ENCODE measurements at regions not wholly inside any gene's neighbourhood (a gene's known extent, or its start where the extent isn't known, plus 50 kb on each side); places are given as distances from the start of the nearest gene placed in this dataset.

DNA sequence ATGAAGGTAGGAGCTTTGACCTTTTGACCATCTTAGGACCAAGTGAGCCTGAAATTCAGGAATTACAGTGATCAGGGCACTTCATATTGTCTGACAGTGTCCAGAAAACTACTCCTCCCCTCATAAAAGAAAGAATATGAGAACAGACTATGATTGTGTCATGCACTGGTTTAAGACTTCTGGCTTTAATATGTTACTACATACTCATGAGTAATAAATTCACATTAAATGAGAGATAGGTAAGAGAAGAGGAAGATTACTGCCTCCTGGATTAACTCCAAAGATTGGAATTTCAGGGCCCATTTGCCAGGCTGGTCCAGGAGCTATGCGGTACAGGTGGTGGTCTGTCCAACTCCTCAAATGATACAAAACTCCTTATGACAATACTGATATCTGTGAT lies 213.5 kb upstream of the ADRA1B start:
- no peak for DNase-seq

DNA sequence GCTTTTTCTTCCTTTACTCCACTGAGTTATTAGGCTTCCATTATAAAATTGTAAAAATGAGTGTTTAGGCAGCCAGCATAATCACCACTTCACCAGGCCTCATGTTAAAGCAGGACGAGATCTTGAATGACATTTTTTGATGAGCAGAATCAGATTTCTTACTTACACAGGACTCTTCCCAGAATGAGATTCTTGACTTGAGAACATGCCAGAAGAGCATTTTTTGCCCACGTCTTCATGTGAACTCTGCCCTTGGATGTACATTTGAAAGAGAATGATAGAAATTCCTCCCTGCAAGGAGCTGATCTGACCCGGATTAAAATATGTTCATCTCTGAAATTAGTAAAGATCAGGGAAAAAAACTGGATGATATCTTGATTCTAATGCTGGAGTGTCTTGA lies 212.1 kb upstream of the ADRA1B start:
- DNase-seq: no peak

- DNase-seq: no peak
Measured at GRCh38 chr5:159705948-159706347, 210.3 kb upstream of the ADRA1B start.

GRCh38 chr5:159708090-159708489 lies 208.2 kb upstream of the ADRA1B start:
- no peak for DNase-seq

DNA sequence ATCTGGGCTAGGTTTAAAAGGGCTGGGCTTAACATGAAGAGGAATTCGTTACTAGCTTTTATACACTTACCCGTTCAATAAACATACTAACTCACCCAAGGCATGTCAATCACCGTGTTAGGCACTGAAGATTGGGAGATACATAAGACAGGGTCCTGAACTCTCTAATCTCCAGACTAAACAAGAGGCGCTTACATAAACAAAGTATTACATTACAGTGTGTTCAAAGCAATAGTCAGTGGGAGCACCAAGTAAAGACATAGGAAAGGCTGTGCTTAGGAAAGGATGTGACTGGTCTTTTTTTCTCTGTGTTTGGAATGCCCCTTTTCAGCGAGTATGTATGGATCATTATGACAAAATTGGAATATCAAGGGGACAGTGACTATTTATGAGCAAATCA lies 203.6 kb upstream of the ADRA1B start:
- DNase-seq: no peak

DNA sequence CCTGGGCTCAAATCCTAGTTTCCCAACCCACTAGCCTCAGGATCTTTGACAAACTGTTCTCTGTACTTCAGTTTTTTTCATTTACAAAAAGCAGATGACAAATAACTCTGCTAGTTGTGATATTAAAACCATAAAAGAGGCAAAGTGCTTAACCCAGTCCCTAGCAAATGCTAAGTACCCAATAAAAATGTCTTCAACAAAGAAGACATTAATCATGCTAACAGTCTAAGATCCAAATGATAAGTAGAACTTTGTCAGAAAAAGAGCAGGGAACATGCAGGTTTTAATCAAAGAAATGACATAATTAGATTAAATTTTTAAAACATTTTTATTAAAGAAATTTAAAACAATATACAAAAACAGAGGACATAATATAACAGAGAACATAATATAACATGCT lies 203.0 kb upstream of the ADRA1B start:
- no peak for DNase-seq

DNA sequence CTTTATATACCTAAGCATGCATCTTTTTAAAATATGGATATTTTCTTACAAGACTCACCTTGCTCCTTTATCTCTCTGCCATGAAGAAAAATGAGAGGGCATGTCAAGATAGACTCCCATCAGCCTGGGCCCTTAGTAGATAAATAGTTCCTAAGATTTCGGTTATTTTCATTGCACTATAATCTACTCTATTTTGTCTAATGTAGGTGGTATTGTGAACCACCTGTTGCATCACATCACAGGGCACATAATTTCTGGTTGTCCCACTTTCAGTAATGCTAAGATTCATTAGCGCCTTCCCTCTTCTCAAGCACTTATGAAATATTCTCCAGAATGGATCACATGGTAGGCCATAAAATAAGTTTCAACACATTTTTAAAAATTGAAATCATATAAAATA lies 202.5 kb upstream of the ADRA1B start:
- no peak for DNase-seq

- DNase-seq: no peak
Measured at GRCh38 chr5:159725475-159725874, 190.8 kb upstream of the ADRA1B start.

DNA sequence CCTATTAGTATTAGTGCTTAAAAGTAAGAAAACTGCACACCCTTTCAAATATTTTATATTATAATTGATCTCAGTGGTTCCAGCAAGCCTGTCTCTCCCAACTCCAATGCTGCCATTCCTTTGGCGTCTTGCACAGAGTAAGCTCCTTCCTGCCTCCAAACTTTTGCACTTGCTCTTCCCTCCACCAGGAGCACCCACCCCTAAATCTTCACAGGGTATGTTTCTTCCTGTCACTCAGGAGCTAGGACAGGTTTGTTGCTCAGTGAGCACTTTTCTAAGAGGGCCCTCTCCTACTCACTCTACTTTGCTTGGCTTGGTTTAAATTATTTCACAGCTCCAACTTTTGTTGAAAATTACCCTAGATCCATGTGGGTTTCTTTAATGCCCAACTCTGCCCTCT lies 189.1 kb upstream of the ADRA1B start:
- DNase-seq: no peak

DNA sequence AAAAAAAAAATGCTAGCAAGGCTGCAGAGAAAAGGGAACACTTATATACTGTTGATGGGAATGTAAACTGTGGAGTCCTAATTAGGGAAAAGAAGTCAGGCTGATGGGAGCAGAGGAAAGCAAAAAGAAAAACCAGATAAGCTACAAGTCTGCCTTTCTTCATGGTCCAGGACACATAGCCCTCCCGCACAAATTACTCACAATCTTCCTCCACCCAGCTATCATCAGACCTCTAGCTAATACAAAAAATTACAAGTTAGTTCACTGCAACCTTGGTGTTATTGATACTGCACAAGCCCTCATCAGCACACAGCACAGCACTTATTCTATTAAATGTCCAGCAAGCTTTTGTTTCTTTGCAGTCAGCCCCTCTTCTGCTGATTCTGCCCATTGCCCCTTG lies 186.0 kb upstream of the ADRA1B start:
- no peak for DNase-seq

- no peak for DNase-seq
Measured at GRCh38 chr5:159732220-159732619, 184.1 kb upstream of the ADRA1B start.

DNA sequence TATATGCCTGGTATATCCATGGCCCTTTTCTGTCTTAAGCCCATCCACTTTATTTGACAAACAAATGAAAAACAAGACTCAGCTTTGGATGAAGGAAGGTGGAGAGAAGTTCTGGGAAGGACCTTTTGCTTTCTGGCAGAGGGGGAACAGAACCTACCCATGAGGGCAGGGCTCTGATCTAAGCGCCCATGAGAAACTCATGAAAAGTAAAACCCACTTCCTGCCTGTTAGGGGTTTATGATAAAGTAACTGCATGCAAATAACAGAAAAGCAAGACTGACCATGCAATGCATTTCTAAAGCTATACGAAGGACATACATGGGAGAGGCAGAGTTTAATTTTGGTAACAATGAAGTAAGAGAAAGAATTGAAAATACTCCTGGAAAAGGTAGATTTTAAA lies 181.9 kb upstream of the ADRA1B start:
- no peak for DNase-seq

DNA sequence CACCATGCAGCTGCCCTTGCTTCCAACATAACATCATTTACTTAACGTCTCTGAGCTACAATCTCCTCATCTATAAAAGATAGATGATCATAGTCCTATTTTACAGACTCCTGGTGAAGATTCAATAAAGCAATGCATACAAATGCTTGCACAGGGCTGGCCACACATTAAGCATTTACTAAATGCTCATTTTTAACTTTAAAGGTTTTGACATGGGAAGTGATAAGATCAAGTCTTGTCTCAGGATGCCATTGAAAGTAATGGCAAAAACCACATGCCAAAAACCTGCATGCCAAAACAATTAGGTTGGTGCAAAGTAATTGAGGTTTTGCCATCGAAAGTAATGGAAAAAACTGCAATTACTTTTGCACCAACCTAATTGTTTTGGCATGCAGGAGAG lies 181.2 kb upstream of the ADRA1B start:
- DNase-seq: no peak

GRCh38 chr5:159735749-159736660 lies 180.3 kb upstream of the ADRA1B start:
- DNase-seq: no peak

DNA sequence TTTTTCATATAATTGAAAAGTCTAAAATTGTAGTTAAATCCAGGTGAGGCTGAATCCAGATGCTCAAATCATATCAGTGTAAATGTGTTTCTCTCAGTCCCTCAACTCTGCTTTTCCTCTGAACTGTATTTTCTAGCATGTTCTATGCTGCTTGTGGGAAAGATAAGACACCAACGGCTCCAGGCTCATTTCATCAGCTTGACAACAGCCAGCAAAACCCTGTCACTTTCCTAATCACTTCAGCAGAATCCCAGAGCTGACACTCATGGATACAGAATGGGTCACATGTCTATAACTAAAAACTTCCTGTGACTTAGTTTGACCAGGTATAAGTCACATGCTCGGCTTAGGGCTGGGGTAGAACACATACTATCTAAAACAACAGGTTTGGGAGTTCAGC lies 179.4 kb upstream of the ADRA1B start:
- DNase-seq: no peak

- no peak for DNase-seq
Measured at GRCh38 chr5:159737263-159737662, 179.0 kb upstream of the ADRA1B start.

DNA sequence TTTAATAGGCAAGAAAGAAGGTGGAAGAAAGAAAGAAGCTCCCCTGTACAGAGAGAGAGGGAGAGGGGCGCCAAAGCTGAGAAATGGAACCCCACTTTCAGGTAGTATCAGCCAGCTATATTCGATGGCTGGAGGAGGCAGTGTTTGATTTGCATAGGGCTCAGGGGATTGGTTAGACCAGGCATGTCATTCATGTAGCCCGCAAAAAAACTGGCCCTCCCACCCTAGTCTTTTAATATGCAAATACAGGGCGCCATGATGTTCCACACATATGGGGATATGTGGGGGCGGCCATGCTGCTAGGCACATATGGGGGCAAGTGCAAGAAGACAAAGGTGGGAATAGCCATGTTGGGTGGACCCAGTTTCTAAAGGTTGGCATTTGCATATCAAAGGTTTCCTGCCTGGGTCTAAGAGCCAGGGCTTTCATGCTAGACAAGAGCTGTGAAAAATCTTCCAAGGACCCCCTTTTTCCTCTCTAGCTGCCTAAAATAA lies 174.4 kb upstream of the ADRA1B start:
- DNase-seq: no peak

DNA sequence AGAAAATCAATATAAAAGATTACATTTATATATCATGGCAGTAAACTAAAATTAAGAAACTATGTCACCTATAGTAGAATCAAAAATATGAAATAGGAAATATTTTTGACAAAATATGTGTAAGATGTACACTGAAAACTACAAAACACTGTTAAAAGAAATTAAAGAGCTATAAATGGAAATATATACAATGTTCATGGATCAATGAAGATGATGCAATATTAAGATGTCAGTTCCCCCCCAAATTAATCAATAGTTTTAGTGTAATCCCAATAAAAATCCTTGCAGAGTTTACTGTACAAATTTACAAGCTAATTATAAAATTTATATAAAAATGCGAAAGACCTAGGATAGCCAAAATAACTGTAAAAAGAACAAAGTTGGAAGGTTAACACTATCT lies 173.0 kb upstream of the ADRA1B start:
- no peak for DNase-seq

GRCh38 chr5:159746707-159747106 lies 169.6 kb upstream of the ADRA1B start:
- no peak for DNase-seq

DNA sequence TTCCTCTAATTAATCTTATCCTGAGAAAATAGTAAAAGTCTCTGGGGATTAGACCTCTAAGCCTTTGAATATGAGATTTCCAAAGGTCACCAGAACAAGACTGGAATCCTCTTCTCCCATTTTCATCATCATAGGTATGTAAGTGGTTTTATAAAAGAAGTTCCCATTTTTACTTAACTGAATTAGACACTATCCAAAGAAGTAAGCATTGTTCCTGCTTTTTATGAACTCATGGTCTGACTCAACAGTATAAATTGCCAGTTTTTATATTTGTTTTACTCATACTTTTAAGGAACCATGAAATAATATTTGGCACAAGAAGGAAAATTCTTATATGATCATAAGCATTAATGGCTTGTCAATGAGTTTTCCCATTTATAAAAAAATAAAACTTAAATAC lies 167.1 kb upstream of the ADRA1B start:
- DNase-seq: no peak

DNA sequence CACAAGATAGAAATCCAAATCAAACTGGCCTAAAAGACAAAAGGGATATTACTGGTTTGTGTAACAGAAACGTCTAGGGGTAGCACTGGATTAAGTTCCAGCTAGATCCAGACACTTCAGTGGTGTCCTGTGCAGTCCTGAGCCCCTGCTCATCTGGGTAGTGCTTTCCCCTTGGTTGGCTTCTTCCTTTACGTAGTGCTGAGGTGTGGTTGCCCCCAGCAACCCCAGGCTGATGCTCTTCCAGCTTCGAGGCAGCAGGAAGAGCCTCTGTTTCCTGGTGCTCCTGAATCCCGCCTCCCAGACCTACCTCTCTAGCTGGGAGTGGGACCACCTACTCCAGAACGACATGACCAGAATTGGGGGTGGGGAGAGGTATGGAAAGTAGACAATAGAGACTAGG lies 166.1 kb upstream of the ADRA1B start:
- no peak for DNase-seq

- DNase-seq: no peak
Measured at GRCh38 chr5:159751459-159751858, 164.8 kb upstream of the ADRA1B start.

- no peak for DNase-seq
Measured at GRCh38 chr5:159752622-159753275, 163.5 kb upstream of the ADRA1B start.

DNA sequence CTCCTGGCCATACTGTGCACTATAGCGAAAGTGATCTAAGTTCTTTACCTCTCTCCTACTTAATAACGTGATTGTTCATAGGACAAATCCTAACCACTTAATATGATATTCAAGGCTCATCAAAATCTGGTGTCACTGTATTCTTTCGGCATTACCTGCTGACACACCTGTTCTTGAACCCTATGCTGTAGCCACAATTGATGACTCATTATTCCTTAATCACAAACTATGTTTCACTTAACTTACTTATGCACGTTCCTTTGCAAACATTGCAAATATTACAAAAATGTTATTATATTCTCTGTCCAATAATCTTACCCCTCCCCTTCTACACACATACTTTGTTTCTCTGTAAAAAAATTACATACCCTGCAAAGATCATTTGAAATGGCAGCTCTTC lies 158.1 kb upstream of the ADRA1B start:
- DNase-seq: no peak

Data from right kidney (tissue), 1 donor.